ENCODE measurements at regions not wholly inside any gene's neighbourhood (a gene's known extent, or its start where the extent isn't known, plus 50 kb on each side); places are given as distances from the start of the nearest gene placed in this dataset.

DNA sequence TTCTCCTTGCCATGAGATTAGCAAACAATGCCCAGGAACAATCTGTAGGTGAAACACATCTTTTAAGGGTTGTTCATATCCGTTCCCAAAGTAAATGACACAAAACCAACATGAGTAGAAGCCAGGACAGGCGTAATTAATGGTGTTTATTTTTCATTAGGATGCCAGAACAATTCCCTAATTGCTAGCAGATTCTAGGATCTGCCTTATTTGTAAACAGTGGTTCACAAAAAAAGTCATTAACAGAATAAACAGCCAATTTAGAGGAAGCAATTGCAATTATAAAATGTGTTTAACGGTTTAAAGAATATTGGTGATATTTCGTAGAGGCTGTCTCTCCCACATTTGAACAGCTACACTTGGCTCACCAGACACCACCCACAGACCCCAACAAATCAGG is 250.6 kb upstream of the GPR26 start:
- DNase-seq: no peak

DNA sequence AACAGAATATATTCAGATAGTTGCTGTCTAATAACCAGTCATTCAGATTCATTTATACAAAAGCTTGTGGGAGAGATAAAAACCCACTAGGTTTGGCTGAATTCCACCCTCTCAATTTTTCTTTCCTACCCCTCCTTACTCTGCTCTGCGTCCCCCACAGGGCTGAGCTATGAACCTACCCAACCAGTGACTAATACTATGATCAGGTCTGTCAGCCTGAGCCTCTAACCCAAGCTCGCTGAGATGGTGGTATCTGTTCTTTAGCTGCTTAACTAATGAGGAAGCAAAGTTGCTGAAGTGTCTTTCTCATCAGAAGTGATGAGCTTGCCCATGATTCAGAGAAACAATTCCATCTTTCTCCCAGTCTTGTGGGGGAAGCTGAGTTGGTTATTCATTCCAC is 248.7 kb upstream of the GPR26 start:
- no peak for DNase-seq

DNA sequence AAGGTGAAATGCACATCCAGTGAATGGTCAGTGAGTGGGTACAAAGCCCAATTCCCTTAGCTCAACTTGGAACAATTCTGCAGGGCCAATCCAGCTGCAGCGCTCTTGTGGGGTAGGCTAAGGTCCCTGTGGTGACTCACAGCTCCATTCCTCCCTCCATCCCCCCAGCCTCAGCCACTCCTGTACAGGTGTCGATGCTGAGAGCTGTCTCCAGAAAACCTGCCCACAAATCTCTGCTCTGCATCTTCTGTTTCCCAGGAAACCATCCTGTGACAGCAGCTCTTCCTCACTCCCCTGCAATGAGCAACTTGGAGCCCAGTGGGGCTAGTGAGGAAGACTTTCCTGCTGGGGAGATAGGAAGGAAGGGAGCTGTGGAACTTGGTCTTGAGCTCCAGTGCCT is 244.7 kb upstream of the GPR26 start:
- no peak for DNase-seq

DNA sequence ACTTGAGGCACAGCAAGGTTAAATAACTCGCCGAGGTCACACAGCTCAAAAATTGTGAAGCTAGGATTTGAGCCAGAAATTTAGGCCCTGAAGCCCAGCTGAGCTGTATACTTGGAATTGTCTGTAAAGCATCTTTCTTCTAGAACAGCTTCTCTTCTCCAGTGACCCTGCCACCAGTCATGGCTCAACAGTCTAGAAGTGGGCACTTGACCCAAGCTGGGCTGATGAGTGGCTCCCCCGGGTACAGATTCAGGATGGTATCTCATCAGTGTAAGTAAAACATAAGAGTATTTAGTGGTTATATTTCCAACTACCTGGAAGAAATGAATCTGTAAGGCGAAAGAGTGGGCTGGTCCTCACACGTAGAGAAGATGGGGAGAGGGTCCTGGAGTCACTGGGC is 243.9 kb upstream of the GPR26 start:
- DNase-seq: no peak

DNA sequence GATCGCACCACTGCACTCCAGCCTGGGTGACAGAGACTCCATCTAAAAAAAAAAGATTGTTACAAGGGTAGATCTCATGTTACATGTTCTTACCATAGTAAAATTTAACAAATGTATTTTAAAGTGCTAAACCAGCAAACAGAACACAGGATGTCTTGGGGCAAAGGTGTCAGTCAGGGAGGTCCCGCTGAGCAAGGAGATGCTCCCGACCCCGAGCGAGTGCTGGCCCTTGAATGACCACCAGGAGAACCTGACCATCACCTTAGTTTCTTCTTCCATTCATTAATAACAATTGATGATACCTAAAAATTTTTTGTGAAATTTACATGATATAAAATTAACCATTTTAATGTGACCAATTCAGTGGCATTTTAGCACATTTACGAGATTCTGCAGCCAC is 241.6 kb upstream of the GPR26 start:
- no peak for DNase-seq

DNA sequence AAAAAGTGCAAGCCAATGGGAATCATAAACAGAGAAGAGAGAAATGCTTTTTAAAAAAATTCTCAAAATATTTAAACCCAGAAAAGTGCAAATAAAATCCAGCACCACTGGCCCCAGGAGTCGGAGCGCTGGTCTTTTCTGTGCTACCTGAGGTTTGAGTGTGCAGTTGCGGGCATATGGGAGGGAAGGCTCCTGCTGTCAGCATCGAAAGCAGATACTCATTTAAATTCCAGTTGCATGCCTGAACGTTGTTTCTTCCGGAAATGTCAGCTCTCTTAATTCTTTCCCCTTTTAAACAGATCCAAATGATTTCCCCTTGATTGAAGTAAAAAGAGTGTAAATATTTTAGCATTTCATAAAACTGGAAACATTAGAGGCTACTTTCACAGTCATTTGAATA is 240.5 kb upstream of the GPR26 start:
- no peak for DNase-seq

DNA sequence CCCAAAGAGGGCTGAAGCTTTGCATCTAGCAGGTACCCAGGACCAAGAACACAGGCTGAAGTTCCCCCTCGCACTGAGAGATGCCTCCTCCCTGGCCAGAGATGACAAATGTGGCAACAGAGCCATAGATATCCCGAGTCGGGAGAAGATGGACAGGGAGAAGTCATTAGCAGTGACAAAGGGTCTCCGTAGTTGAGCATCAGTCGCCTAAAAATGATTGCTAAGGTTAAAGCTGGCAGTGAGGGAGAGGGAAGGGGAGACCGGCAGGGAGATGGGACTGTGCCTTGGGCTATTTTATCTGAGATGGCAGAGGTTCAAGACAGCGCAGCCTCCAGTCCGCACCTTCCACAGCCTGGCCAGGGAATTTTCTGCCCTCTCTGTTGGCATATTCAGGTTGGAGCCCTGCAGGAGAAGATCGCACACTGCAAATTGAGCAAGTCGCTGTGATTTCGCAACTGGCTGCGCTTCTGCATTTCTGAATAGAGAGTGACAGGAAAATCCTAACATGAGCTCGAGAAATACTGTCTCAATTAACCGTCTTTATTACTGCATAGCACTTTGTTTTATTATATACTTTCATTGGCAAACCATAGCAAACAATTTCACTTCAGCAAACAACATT is 238.9 kb upstream of the GPR26 start:
- DNase-seq: peak; percentile 1

DNA sequence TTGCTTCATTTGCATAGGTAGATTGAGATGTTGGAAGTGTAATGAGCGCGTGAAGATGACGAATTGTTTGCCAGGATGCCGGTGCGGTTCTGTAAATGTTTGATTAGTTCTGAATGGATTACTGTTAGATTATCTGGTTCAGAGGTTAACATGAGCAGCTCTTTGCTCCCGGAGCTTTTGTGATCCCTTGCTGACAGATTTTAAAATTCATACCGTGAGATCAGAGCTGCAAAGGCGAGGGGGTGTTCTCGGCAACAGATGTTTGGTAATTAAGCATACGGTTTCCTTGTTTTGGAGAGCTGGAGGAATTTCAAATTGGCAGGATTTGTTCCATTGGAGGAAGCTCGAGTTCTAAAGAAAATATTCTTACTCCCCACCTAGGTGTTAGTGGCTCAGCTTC is 237.8 kb upstream of the GPR26 start:
- DNase-seq: no peak

DNA sequence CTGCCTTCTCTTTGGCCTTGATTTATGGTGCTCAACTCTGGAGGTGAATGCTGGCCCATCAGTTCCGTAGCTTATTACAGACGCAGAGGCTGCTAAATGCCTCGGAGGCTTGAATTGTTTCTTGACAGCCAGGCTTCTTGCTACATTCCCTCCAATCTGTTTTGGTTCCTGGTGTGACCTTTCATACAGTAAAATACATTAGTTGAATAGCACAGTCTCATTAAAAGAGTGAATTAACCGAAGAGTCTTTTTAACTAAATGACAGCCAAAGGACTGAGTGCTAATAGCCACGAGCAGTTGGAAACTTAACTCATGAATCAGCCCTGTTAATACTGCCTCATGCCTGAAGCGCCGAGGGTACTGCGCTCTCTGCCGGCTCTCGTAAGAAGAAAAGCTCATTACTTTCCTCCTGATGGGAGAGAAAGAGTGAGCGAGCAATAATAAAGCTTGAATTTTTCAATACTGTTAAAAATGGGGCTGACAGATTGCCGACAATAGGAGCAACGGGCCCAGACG is 236.4 kb upstream of the GPR26 start:
- DNase-seq: no peak

DNA sequence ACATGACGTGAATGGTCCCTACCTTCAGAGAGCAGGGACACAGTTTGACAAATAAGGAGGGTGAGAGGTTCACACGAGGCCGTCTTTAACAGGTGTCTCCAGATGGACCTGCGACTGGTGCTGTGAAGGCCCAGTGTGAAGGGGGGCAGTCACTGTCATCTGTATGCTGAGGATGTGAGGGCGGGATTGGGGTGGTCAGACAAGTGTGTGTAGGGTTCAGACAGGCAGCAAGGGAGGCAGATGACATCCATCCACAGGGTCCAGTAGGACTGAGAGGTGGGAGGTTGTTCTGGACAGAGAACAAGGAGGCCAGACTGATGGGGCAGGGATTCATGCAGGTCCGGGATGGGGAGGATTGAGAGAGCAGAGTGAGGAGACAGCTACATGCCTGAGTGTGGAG is 232.6 kb upstream of the GPR26 start:
- no peak for DNase-seq

DNA sequence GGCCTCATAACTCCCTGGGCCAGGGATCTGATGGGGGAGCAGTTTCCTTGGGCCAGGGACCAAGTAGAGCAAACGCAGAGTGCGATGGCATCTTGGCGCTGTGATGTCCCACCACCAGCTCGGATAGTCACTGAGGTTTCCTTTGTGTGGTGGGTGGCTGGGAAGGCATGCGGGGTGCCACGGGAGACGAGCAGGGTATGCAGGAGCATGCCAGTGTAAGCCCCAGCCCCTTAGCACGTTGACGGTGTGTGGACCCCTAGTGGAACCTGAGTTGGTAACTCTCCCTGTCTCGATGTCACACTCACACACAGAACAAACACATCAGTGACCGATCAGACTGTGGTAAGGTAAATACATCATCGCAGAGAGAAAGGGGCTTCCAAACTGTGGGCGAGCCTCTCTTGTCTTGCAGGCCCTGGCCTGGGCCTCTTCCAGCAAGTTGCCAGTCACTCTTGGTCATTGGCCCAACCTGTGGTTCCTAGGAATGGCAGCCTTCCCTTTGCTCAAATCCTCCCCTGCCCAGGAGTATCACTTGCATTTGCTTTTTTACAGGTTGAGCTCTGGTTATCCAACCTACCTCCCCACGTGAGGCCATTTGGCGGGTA is 231.6 kb upstream of the GPR26 start:
- no peak for DNase-seq

DNA sequence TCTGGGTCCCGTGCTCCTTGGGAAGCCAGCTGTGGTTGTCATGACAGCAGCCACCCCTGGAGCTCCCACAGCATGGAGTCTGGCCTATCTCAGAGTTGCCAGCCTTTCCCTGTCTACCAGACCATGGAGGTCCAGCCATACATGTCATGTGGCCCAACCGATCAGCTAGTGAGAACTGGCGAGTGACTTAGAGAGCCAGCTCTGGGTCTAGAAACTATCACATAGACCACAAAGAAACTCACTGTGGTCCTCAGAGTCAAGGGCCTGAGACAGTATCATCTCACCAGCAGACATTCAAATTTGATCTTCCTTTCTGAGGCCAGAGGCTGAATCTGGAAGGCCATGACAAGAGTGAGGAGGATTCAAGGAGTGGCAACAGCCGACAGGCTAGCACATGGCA is 223.3 kb upstream of the GPR26 start:
- no peak for DNase-seq

DNA sequence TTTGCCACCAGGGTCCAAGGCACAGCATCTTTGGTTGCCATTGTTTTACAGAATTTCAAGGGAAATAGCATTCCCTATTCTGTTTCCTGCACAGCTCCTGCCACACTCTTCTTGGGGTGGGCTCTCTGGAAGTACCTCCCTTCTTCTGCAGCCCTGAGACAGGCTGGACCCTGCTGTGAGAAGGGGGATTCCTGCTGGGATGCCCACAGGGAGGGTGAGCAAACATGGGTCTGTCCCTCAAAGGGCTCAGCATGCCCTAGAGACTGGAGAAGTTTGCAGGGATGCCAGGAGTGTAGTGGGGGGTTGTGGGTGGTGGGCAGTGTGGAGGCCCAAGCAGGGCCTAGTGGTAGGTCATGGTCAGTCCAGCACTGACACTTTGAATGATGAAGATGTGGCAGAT is 222.2 kb upstream of the GPR26 start:
- DNase-seq: no peak

DNA sequence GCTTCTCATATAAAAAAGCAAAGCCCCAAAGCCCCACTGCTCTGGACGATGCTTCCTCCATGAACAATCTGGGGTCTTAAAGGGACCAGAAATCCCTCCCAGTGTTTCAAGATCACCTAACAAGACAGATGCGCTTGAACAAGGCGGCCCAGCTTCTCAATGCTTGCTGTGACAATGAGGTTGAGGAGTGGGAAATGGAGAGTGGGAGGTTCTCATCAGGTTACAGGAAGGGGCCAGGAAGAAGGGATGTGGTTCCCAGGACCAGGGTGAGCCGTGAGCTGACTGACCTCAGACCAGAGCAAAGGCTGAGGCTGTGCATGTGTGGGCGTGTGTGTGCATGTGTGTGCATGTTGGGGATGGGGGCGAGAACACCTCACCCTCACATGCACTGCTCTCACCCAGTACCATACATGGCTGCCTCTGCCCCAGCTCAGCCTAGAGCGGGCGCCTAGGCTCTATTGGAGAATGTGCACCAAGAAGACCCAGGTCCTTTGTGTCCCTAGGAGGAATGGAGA is 220.8 kb upstream of the GPR26 start:
- DNase-seq: no peak

DNA sequence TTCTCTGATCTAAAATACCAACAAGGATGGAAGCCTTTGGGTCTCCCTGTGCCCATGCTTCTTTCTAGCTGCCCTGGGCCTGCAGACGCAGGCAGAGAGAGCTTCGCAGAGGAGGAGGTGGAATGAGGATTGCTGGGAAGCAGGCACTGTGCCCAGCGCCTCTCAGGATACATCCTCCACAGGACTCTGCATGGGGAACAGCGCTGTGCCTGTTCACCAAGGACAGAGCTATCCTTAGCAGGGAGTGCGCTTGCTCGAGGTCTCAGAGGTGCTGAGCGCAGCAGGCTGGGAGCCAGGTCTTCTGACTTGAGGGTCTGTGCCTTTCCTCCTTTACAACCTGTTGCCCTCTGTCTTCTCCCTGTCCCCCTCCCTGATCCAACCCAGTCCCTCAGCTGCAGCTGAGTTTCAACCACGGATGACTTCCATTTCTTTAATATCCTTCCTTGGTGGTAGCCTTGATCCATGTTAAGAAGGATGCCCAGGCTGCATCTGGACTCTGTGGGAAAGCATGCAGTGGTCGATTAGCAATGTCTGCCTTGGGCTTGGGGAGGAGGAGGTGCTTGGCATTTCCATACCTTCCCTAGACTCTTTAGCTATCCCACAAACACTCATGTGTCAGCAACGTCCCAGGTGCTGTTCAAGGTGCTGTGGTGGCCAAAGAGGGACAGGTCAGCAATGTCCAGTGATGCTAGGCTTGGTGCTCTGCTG is 219.6 kb upstream of the GPR26 start:
- DNase-seq: no peak

DNA sequence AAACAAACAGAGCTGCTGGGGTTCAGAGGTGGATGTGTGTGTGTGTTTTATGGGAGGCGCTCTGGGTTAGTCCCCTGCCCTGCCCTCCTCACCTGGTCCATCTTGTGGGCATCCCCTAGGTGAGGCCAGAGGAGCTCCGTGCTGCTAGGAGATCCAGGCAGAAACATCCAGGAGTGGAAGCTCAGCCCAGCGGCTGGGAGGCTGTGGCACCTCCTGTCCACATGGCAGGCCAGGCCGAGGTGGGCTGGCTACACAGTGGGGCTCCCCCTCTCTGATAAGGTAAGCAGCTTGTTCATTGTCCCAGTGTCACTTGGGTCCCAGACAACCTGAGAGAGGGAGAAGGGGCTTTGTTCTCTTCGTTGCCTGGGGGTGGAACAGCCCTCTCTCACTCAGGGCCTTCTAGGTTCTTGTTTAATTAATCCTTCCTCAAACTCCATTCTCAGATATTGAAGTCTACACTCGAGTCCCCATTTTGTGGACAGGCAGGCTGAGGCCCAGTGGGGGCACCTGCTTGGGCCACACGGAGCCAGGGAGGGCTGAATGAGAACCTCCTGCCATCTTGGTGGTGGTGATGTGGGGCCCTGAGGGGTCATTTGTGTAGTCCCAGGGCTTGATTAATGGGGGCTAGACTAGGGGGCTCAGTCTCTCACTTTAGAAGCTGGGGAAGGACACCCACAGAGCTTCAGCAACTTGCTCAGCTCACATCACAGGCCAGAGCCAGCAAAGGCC is 216.8 kb upstream of the GPR26 start:
- no peak for DNase-seq

DNA sequence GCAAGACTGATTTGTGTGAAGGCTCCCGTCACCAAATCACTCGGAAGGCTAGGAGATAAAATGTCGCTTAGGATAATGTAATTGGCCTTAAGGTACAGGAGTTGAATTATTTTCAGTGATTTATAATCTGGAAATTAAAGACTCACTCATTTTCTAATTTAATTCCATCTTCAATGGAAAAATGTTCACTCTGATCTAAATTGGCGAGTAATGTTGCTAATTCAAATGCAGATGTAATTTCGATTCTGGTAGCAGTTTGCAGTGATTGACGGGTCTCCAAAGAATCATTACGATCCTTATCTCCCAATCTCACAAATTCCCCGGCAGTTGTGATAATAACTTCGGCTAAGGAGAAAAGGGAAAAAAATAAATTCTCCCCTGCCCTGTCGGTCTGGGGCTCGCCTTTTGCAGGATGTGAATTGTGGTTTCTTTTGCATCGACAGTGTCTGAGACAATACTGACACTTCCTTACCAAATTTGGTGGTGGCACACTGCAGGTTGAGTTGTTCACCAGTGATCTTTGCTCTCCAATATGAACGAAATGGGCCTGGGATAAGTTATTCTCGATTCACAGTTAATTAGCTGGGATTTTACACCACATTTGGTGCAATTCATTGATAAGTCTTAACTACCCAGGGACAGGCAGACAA is 215.1 kb upstream of the GPR26 start:
- DNase-seq: no peak

DNA sequence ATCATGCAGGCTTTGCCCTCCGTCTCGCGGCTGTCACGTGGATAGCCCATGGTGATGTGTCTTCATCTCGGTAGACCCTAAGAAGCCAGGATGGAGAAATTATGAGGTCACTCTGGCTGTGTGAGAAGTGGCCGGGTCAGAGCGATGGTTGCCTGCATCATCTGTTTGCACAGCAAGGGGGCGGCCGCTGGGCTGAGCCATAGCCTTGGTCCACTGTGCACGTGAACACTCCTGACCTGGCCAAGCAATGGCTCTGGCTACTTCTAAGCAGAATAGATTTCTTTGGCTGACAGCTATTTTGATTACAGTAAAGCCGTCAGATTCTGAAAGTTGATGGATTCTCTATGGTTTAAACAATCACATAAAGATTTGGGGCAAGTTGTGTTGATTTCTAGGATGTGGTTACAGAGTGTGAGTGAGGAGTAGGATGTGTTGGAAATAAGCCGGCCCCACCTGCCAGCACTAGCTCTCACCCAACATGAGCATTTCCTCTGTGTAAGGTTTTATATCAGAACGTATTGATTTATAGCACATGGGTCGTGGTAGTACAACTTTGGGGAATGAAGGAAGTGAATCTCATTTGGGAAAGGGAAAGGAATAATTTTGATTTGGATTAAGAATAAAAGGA is 214.4 kb upstream of the GPR26 start:
- DNase-seq: no peak

DNA sequence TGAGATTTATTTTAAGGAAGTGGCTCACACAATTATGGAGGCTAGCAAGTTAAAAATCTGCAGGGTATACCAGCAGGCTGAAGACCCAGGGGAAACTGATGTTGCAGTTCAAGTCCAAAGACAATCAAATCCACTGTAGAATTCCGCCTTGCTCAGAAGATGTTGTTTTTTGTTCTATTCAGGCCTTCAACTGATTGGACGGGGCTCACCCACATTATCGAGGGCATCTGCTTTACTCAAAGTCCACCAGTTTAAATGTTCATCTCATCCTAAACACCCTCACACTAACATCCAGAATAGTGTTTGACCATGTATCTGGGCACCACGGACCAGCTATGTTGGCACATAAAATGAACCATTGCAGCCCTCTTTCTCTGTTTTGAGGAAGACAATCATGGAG is 211.2 kb upstream of the GPR26 start:
- DNase-seq: no peak

DNA sequence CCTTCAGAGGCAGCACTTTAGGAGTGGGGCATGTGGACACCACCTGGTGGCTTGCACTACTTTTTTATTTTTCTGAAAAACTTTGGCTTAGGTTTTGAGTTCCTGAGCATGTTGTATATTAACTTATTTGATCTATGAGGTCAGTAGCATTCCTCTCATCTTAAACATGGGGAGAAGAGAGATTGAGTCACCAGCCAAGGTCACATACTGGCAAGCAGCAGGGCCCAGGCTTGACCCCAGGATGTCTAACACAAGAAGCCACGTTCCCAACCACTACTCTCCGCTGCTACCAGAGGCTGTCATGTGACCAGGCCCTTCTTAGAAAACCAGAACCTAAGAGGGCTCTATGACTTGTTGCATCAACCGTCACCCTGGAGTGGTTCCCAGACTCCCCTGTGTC is 210.3 kb upstream of the GPR26 start:
- DNase-seq: no peak

DNA sequence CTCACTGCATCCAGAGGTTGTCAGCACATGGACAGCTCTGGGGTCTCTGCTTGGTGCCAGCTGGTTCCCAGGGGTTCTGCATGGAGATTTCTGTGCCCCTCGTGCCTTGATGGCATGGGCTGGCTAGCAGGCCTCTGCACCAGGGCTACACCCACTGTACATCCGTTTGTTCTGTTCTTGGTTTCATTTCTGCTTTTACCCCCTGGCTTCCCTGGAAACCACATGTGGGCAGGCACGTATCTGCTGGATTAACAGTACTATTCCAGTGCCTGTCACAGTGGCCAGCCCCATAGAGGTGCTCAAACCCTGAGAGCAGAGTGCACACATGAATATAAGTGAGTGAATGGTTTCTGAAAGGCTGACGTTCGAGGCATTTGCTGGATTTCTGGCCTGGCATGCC is 207.2 kb upstream of the GPR26 start:
- no peak for DNase-seq

DNA sequence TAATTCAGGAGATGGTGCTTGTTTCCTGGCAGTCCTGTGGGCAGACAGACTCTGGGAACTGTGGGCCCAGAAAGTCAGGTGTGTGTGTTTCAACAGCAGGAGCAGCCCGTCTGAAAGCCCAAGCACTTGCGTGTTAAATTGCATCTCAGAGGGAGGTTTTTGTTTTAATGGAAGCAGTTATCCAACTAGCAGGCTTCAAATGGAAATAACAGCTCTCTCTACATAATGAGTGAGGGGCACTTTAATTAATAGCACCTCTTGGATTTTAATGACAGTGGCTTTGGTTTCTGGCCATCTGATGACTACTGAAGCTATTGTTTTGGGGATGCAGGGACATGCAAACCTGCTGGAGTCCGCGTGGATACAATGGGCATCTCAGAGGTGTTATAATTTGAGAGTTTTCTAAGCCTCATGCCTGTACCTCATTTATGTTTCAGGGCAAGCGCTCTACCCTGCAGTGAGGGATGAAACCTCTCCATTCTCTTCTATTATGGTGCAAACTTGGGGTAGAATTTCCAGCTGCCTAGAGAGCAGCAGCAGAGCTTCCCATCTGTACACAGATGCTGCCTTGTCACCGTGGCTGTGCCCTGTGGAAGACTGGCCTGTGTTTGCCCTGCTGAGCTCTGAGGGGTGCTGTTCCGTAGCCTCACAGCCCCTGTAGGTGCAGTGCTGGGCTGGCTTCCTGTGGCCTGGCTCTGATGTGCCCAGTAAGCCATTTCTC is 206.6 kb upstream of the GPR26 start:
- no peak for DNase-seq
